Peyer's patch (tissue), 4 donors: ENCODE measurements at regions not wholly inside any gene's neighbourhood (a gene's known extent, or its start where the extent isn't known, plus 50 kb on each side); places are given as distances from the start of the nearest gene placed in this dataset.

Source experiments
- DNase-seq, 3 donors: peaks; one replicate each; pipeline ENCODE4 v3.0.0-alpha.2; 2017 to 2019
- H3K27ac ChIP-seq, 4 donors: fragments of 200-600 bp; sonication (generic); one replicate each; pipeline ENCODE4 v1.5.1; 2016 to 2019
- H3K27me3 ChIP-seq, 2 donors: fragments of 200-600 bp; sonication (generic); one replicate each; pipeline ENCODE4 v1.5.1; 2019
- H3K36me3 ChIP-seq, 3 donors: fragments of 200-600 bp; sonication (generic); one replicate each; pipeline ENCODE4 v1.5.1; 2016 to 2019
- H3K4me1 ChIP-seq, 4 donors: fragments of 200-600 bp; sonication (generic); one replicate each; pipeline ENCODE4 v1.5.1; 2016 to 2019
- H3K4me3 ChIP-seq, 4 donors: fragments of 200-600 bp; sonication (generic); 1 replicate in 3 of 4; 2 replicates in 1 of 4; pipeline ENCODE4 v1.5.1; 2016 to 2019; ENCODE audit warnings: mild to moderate bottlenecking in 1 of 4
- H3K9me3 ChIP-seq, 4 donors: fragments of 200-600 bp; sonication (generic); one replicate each; pipeline ENCODE4 v1.5.1; 2016 to 2019; ENCODE audit warnings: mild to moderate bottlenecking in 1 of 4
- CTCF ChIP-seq, 6 experiments: fragments of 450-650 bp in 4 of 6; fragments of 200-600 bp in 2 of 6; sonication (generic) in 1 of 6; IDR thresholded peaks; one replicate each; pipeline ENCODE4 v1.5.1; 2017 to 2019; ENCODE audit warnings: antibody characterized with exemption in 6 of 6, mild to moderate bottlenecking in 3 of 6, moderate library complexity in 1 of 6
- POLR2A ChIP-seq, 2 donors: fragments of 450-650 bp; IDR thresholded peaks; one replicate each; pipeline ENCODE4 v1.5.1; 2017; ENCODE audit warnings: antibody characterized with exemption in 2 of 2, mild to moderate bottlenecking in 2 of 2, moderate library complexity in 2 of 2

DNA sequence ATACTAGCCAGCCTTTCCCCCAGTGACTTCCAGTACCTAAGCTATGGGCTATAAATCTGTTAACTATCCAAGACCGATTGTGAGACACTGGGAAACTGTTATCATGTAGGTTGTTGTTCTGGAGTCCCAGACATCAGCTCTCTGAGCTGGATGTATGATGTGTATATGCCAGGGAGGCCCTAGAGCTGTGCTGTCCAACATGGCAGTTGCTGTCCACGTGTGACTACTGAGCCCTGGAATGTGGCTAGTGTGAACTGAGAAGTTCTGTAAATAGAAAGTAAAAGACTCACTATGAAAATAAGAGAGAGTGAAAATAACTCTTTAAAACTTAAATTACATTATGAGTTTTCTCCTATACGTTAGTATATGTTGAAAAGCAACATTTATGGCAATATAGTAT is 755.8 kb upstream of the FBXO33 start:
- H3K27me3 ChIP-seq, result no peaks in the 10 kb centered on the region
- H3K36me3 ChIP-seq, result no peaks in the 10 kb centered on the region
- H3K27ac ChIP-seq, result no peak overlapping the region
- TF ChIP-seq POLR2A (IDR thresholded peaks at IDR 0.05) (no peak), CTCF (IDR thresholded peaks at IDR 0.05) (no peak)
- no peaks in the 10 kb centered on the region for H3K9me3 ChIP-seq
- H3K4me1 ChIP-seq, result no peaks in the 10 kb centered on the region
- H3K4me3 ChIP-seq, result no peak overlapping the region
- no peak for DNase-seq

DNA sequence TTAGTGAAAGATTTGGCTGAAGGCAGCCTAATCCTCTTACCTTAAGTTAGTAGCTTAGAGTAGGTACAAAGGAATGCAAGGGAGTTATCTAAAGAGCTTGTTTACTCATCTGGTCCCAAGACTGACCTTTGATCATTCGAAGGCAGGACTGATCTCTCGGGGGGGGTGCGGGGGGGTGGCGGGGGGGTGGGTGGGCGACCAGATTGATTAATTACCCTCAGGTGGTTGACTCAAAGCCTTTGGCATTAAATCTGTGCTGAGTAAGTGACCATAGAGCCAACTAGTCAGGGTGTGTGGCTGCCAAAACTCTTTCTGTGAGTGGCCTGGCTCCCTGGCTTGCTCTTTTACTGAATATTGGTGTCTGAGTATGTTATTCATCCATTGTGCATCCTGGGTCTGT is 731.9 kb upstream of the FBXO33 start:
- no peaks in the 10 kb centered on the region for H3K27me3 ChIP-seq
- no peak overlapping the region for H3K27ac ChIP-seq
- no peak overlapping the region for H3K4me3 ChIP-seq
- DNase-seq, result no peak
- H3K36me3 ChIP-seq, result no peaks in the 10 kb centered on the region
- TF ChIP-seq POLR2A (IDR thresholded peaks at IDR 0.05) (no peak), CTCF (IDR thresholded peaks at IDR 0.05) (no peak)
- H3K9me3 ChIP-seq, result peaks cover 0 to 6% (median 0%) of the 10 kb centered on the region in 4 donors
- H3K4me1 ChIP-seq, result no peaks in the 10 kb centered on the region

DNA sequence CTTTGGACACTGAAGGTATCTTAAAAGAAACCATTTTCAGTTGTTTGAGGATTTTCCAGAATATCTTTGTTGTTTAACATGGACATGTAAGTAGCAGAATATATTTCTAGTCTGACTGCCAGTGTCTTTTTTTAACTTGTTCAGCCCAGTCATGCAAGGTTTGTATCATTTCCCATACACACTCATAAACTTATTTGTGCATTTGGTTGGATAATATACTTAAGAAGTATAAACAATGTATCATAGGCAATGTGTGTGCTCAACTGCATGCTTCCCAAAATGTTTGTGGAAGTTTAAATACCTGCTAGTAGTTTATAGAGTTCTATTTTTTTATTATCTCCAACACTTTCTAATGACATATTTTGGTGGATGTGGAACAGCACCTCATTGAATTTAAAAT is 707.4 kb upstream of the FBXO33 start:
- Histone ChIP-seq H3K4me3 (no peak overlapping the region), H3K9me3 (no peaks in the 10 kb centered on the region), H3K27ac (no peak overlapping the region), H3K36me3 (no peaks in the 10 kb centered on the region), H3K27me3 (no peaks in the 10 kb centered on the region), H3K4me1 (no peaks in the 10 kb centered on the region)
- TF ChIP-seq CTCF (IDR thresholded peaks at IDR 0.05), result no peak
- TF ChIP-seq POLR2A (IDR thresholded peaks at IDR 0.05), result no peak
- no peak for DNase-seq

DNA sequence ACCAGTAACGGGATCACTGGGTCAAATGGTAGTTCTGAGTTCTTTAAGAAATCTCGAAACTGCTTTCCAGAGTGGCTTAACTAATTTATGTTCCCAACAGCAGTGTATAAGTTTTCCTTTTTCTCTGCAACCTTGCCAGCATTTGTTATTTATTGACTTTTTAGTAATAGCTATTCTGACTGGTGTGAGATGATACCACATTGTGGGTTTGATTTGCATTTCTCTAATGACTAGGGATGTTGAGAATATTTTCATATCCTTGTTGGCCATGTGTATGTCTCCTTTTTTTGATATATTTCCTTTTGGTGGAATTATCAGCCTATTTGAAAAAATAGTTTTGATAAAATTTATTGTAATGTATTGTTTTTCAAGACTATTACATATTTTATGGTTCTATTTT is 701.2 kb upstream of the FBXO33 start:
- Histone ChIP-seq H3K27ac (no peak overlapping the region), H3K36me3 (no peaks in the 10 kb centered on the region), H3K4me1 (no peaks in the 10 kb centered on the region), H3K27me3 (no peaks in the 10 kb centered on the region), H3K4me3 (no peak overlapping the region), H3K9me3 (no peaks in the 10 kb centered on the region)
- no peak for DNase-seq
- TF ChIP-seq POLR2A (IDR thresholded peaks at IDR 0.05) (no peak), CTCF (IDR thresholded peaks at IDR 0.05) (no peak)

- no peaks in the 10 kb centered on the region for H3K4me1 ChIP-seq
- no peaks in the 10 kb centered on the region for H3K27me3 ChIP-seq
- H3K9me3 ChIP-seq, result no peaks in the 10 kb centered on the region
- H3K27ac ChIP-seq, result no peak overlapping the region
- no peak overlapping the region for H3K4me3 ChIP-seq
- H3K36me3 ChIP-seq, result no peaks in the 10 kb centered on the region
- no peak for TF ChIP-seq POLR2A (IDR thresholded peaks at IDR 0.05)
- no peak for TF ChIP-seq CTCF (IDR thresholded peaks at IDR 0.05)
- no peak for DNase-seq
Observed at GRCh38 chr14:40129159-40129558, 696.9 kb upstream of the FBXO33 start.

DNA sequence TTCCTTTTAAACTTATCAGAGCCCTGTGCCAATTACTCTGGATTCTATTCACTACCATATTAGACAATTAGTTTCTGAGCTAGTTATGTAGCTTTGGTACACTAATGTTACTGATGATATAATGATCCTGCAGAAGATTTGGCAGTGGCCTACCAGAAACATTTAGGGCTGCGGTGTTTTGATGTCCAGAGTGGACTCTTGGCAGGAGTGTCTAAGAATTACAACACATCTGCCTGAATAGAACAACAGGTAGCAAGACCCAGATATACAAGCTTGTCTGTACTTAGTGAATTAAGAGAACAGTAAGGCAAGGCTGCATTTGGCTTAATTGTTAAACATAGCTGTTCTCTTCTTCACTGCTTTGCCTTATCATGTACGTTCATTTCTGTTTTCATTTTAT is 691.6 kb upstream of the FBXO33 start:
- no peak for DNase-seq
- Histone ChIP-seq H3K27ac (no peak overlapping the region), H3K4me1 (no peaks in the 10 kb centered on the region), H3K36me3 (no peaks in the 10 kb centered on the region), H3K9me3 (no peaks in the 10 kb centered on the region), H3K4me3 (no peak overlapping the region), H3K27me3 (no peaks in the 10 kb centered on the region)
- no peak for TF ChIP-seq CTCF (IDR thresholded peaks at IDR 0.05)
- no peak for TF ChIP-seq POLR2A (IDR thresholded peaks at IDR 0.05)
